ENCODE measurements at regions not wholly inside any gene's neighbourhood (a gene's known extent, or its start where the extent isn't known, plus 50 kb on each side); places are given as distances from the start of the nearest gene placed in this dataset.

DNA sequence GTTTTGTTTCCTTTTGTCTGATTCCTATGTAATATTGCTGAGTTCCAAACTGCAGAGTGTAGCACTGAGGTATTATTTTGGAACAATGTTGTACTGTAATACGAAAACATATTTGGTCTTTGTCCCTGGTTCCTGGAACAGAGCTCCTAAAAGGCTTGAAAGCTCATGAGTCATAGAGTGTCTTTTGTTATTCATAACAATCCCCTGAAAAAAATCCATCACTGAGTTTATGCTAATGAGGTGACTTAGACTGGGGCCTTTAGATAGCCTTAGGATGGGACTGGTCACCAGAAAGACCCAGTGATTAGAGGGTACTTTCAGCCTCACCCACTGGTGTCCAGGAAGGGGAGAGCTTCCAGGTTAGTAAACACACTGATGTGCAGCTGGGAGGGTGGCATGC is 132.7 kb upstream of the POU5F2 start:
- H3K9me3 ChIP-seq: no peaks in the 10 kb centered on the region
- intact Hi-C loops (cut with DNase I; ENCODE audit: low total_unique reads): no loop called here

DNA sequence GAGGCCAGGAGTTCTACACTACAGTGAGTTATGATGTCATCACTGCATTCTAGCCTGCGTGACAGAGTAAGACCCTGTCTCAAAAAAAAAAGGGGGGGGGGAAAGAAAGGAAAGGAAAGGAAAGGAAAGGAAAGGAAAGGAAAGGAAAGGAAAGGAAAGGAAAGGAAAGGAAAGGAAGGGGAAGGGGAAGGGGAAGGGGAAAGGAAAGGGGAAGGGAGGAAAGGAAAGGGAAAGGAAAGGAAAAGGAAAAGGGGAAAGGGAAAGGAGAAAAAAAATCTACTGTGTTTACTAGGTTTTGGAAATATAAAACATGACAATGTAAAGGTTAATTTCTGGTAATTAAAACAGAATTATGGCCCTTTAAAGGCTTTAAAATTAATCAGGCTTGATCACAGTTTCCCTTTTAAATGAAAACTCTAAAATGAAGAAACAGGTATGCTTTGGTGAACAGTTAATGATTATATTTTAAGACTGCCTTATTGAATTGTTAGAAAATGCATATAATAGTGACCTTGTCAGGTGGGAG is 131.9 kb upstream of the POU5F2 start:
- no peaks in the 10 kb centered on the region for H3K36me3 ChIP-seq
- intact Hi-C loops (cut with DNase I; ENCODE audit: low total_unique reads): no loop called here

More for the DNA sequence above, 132.7 kb upstream of the POU5F2 start:
- Histone ChIP-seq H3K27me3 (no peaks in the 10 kb centered on the region), H3K4me1 (no peaks in the 10 kb centered on the region), H3K36me3 (no peaks in the 10 kb centered on the region), H3K4me3 (no peak overlapping the region), H3K27ac (no peak overlapping the region)
- TF ChIP-seq, protein P1, sequence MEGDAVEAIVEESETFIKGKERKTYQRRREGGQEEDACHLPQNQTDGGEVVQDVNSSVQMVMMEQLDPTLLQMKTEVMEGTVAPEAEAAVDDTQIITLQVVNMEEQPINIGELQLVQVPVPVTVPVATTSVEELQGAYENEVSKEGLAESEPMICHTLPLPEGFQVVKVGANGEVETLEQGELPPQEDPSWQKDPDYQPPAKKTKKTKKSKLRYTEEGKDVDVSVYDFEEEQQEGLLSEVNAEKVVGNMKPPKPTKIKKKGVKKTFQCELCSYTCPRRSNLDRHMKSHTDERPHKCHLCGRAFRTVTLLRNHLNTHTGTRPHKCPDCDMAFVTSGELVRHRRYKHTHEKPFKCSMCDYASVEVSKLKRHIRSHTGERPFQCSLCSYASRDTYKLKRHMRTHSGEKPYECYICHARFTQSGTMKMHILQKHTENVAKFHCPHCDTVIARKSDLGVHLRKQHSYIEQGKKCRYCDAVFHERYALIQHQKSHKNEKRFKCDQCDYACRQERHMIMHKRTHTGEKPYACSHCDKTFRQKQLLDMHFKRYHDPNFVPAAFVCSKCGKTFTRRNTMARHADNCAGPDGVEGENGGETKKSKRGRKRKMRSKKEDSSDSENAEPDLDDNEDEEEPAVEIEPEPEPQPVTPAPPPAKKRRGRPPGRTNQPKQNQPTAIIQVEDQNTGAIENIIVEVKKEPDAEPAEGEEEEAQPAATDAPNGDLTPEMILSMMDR (IDR thresholded peaks at IDR 0.05): no peak
- no peak for DNase-seq

DNA sequence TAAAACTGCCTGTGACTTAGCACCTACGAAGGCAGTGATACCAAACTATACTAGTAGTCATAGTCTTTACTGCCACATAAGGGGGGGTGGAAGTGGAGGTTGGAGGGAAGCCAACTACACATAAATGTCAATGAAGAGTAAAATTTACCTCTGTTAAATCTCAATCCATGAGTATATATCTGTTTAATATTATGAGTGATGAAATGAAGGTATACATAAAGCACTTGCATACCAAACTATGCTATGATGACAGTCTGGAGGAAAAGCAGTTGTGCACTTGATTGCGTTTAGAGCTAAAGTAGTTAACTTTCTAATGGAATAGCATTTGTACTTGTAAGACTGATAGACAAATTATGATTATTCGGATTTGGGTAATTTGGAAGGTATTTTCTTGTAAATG is 129.2 kb upstream of the POU5F2 start:
- Histone ChIP-seq H3K36me3 (peaks cover 0 to 8% (median 0%) of the 10 kb centered on the region in 3 donors), H3K4me3 (no peak overlapping the region), H3K9me3 (no peaks in the 10 kb centered on the region), H3K27ac (no peak overlapping the region), H3K27me3 (no peaks in the 10 kb centered on the region), H3K4me1 (no peaks in the 10 kb centered on the region)
- no peak for DNase-seq
- intact Hi-C loops (cut with DNase I; ENCODE audit: low total_unique reads): no loop called here
- TF ChIP-seq, protein P1 (IDR thresholded peaks at IDR 0.05): no peak

More for the DNA sequence above, 131.9 kb upstream of the POU5F2 start:
- TF ChIP-seq, protein P1 (IDR thresholded peaks at IDR 0.05): no peak
- Histone ChIP-seq H3K27me3 (no peaks in the 10 kb centered on the region), H3K4me3 (no peak overlapping the region), H3K9me3 (no peaks in the 10 kb centered on the region), H3K27ac (no peak overlapping the region), H3K4me1 (no peaks in the 10 kb centered on the region)
- no peak for DNase-seq

DNA sequence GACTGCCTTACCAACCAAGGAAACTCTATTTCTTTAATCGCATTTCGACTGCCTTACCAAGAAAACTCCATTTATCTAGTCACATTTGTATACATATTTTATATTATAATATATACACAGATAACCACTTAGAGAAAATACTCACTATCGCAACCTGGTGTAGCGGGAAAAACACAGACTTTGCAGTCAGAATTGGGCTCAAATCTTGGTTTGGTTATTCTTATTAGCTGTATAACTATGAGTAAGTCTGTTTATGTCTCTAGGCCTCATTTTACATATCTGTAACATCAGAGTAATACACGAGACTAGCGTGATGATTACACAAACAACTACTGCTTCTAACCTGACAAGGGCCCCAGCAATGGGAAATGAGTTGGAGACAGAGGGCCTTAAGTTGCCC is 127.5 kb upstream of the POU5F2 start:
- H3K4me3 ChIP-seq: no peak overlapping the region
- no peaks in the 10 kb centered on the region for H3K27me3 ChIP-seq
- H3K9me3 ChIP-seq: no peaks in the 10 kb centered on the region
- peaks cover 0 to 16% (median 4%) of the 10 kb centered on the region in 3 donors for H3K36me3 ChIP-seq
- H3K4me1 ChIP-seq: no peaks in the 10 kb centered on the region
- no peak overlapping the region for H3K27ac ChIP-seq
- DNase-seq: no peak
- intact Hi-C loops (cut with DNase I; ENCODE audit: low total_unique reads): no loop called here
- TF ChIP-seq, protein P1 (IDR thresholded peaks at IDR 0.05): no peak

DNA sequence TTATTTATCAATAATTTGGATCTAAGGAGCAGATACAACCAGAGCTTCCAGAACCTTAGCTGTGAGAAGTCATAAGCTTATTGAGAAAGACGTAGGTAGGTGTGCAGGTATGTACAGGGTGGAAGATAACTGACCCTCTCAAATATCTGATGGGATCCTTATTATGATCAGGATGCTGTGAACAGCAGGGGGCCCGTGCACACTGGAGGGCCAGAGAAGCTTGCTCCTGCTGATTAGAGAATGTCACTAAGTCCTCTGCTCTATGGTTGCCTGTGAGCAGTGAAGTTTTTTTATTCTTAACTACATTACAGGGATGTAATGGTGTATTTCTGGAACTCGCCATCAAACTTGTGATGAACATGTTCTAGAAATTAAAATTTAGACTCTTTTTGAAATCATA is 108.9 kb upstream of the POU5F2 start:
- H3K4me1 ChIP-seq: no peaks in the 10 kb centered on the region
- peaks cover 0 to 8% (median 4%) of the 10 kb centered on the region in 3 donors for H3K36me3 ChIP-seq
- no peak for DNase-seq
- intact Hi-C loops (cut with DNase I; ENCODE audit: low total_unique reads): no loop called here
- peaks cover 0 to 3% (median 0%) of the 10 kb centered on the region in 3 donors for H3K9me3 ChIP-seq
- no peak overlapping the region for H3K4me3 ChIP-seq
- TF ChIP-seq, protein P1 (IDR thresholded peaks at IDR 0.05): no peak
- no peaks in the 10 kb centered on the region for H3K27me3 ChIP-seq
- no peak overlapping the region for H3K27ac ChIP-seq

DNA sequence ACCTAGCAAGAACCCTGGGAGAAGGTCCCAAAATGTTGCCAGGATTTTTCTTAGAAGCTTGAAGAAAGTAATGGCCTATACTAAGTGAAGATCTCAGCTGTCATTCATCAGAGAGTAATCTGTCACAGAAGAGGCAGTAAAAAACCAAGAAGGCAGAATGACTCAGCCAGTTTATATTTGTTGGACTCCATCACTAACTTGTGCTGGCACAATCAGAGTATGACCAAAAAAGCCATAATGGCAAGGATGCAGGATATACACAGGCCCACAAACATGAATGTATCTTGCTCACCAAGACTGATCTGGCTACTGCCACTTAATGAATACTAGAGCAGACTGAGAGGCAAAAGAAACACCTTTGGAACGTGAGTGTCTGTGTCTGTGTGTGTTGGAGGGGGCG is 104.0 kb upstream of the POU5F2 start:
- intact Hi-C loops (cut with DNase I; ENCODE audit: low total_unique reads): no loop called here
- Histone ChIP-seq H3K4me3 (no peak overlapping the region), H3K9me3 (peaks cover 0 to 10% (median 0%) of the 10 kb centered on the region in 3 donors), H3K4me1 (no peaks in the 10 kb centered on the region), H3K27ac (no peak overlapping the region), H3K36me3 (peaks cover 4 to 18% (median 7%) of the 10 kb centered on the region in 3 donors), H3K27me3 (no peaks in the 10 kb centered on the region)
- DNase-seq: no peak
- TF ChIP-seq, protein P1 (IDR thresholded peaks at IDR 0.05): no peak

Measured in tibial artery (tissue), 4 donors.